DND-41 (cell line): ENCODE measurements at regions not wholly inside any gene's neighbourhood (a gene's known extent, or its start where the extent isn't known, plus 50 kb on each side); places are given as distances from the start of the nearest gene placed in this dataset.
A peak's percentile ranks its signal among the peaks of the same experiment; 100 is the strongest.

Source experiments
- ATAC-seq: fragments of 200-7000 bp; cut with Tn5 transposase; 3 replicates; pipeline ENCODE4 v1.9.1; 2021; ENCODE audit warnings: low read depth; ENCODE audit not compliant: insufficient read depth
- DNase-seq: peaks from one replicate; pipeline ENCODE4 v3.0.0-alpha.2; 2020
- H2AFZ ChIP-seq: 2 replicates; pipeline ENCODE4 v1.6.0; 2012; ENCODE audit warnings: low read depth, low read length
- H3K27ac ChIP-seq: 2 replicates; pipeline ENCODE4 v1.5.1; 2012; ENCODE audit warnings: low read length, inconsistent platforms
- H3K27me3 ChIP-seq: fragments of 200-600 bp; sonication (generic); 2 replicates; pipeline ENCODE4 v1.6.0; 2012; ENCODE audit warnings: low read length, mild to moderate bottlenecking, inconsistent platforms; ENCODE audit not compliant: insufficient read depth, poor library complexity
- H3K36me3 ChIP-seq: 2 replicates; pipeline ENCODE4 v1.5.1; 2012; ENCODE audit warnings: low read length, inconsistent platforms; ENCODE audit not compliant: insufficient read depth
- H3K4me1 ChIP-seq: 2 replicates; pipeline ENCODE4 v1.5.1; 2012; ENCODE audit warnings: mild to moderate bottlenecking, low read length; ENCODE audit not compliant: insufficient read depth
- H3K4me2 ChIP-seq: 2 replicates; pipeline ENCODE4 v1.6.0; 2012; ENCODE audit warnings: mild to moderate bottlenecking, moderate library complexity, low read length, inconsistent platforms; ENCODE audit not compliant: insufficient read depth
- H3K4me3 ChIP-seq, 2 experiments: fragments of 200-600 bp in 1 of 2; shearing (Covaris generic) in 1 of 2; 2 replicates each; pipeline ENCODE4 v1.5.1; 2012 to 2016; ENCODE audit warnings: inconsistent platforms in 2 of 2, low read length in 2 of 2, mild to moderate bottlenecking in 2 of 2, low read depth in 1 of 2, moderate library complexity in 1 of 2
- H3K79me2 ChIP-seq: 2 replicates; pipeline ENCODE4 v1.6.0; 2012; ENCODE audit warnings: low read length, inconsistent platforms; ENCODE audit not compliant: insufficient read depth
- H3K9ac ChIP-seq: 2 replicates; pipeline ENCODE4 v1.6.0; 2012; ENCODE audit warnings: low read depth, mild to moderate bottlenecking, inconsistent platforms, low read length, moderate library complexity
- H3K9me3 ChIP-seq: 2 replicates; pipeline ENCODE4 v1.5.1; 2012; ENCODE audit warnings: low read length, moderate library complexity, mild to moderate bottlenecking, inconsistent platforms; ENCODE audit not compliant: insufficient read depth, severe bottlenecking
- H4K20me1 ChIP-seq: 2 replicates; pipeline ENCODE4 v1.6.0; 2012; ENCODE audit warnings: low read length; ENCODE audit not compliant: insufficient read depth
- EZH2 ChIP-seq: IDR thresholded peaks from 3 replicates; pipeline ENCODE4 v1.6.1; 2012; ENCODE audit warnings: borderline replicate concordance, low read depth, mild to moderate bottlenecking, moderate library complexity, low read length, inconsistent platforms; ENCODE audit not compliant: severe bottlenecking
- TF ChIP-seq, protein P1 (sequence below): IDR thresholded peaks from 2 replicates; pipeline ENCODE4 v1.5.1; 2012; ENCODE audit warnings: borderline replicate concordance, low read length, moderate library complexity, mild to moderate bottlenecking; ENCODE audit not compliant: poor library complexity, severe bottlenecking; ENCODE audit errors: extremely low read depth

DNA sequence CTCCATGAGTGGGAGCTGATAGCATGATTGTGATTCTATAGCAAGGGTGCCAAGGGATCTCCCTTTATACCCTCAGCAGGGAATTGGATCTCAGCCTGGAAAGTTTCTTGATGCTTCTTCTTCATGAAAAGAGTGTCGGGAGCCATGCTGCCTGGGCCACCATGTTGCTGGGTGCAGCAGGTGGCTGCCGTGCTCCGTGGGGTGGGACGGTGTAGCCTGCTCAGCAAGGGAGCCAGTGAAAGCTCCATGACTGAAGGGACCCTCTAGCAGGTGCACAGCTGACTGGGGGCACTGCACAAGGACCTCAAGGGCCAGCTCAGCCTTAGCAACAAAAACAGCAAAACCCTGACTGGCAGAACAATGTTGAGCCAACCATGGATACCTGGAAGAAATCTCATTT is 368.9 kb upstream of the HS6ST1 start:
- H3K79me2 ChIP-seq: no peaks in the 10 kb centered on the region

GRCh38 chr2:128689971-128690370 is 371.3 kb upstream of the HS6ST1 start:
- TF ChIP-seq, protein P1, sequence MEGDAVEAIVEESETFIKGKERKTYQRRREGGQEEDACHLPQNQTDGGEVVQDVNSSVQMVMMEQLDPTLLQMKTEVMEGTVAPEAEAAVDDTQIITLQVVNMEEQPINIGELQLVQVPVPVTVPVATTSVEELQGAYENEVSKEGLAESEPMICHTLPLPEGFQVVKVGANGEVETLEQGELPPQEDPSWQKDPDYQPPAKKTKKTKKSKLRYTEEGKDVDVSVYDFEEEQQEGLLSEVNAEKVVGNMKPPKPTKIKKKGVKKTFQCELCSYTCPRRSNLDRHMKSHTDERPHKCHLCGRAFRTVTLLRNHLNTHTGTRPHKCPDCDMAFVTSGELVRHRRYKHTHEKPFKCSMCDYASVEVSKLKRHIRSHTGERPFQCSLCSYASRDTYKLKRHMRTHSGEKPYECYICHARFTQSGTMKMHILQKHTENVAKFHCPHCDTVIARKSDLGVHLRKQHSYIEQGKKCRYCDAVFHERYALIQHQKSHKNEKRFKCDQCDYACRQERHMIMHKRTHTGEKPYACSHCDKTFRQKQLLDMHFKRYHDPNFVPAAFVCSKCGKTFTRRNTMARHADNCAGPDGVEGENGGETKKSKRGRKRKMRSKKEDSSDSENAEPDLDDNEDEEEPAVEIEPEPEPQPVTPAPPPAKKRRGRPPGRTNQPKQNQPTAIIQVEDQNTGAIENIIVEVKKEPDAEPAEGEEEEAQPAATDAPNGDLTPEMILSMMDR: no peak
- no peak for TF ChIP-seq EZH2
- Histone ChIP-seq H3K27ac (no peak overlapping the region), H3K27me3 (no peaks in the 10 kb centered on the region)

More for the DNA sequence above, 368.9 kb upstream of the HS6ST1 start:
- no peak overlapping the region for H3K4me3 ChIP-seq
- no peak for ATAC-seq
- peak; percentile 47 for DNase-seq
- peak overlapping the region; percentile 85 for H3K27ac ChIP-seq
- H3K9ac ChIP-seq: no peak overlapping the region
- H4K20me1 ChIP-seq: peaks cover 5% of the 10 kb centered on the region
- H3K36me3 ChIP-seq: no peaks in the 10 kb centered on the region
- no peak overlapping the region for H3K4me2 ChIP-seq
- no peak overlapping the region for H2AFZ ChIP-seq
- TF ChIP-seq, protein P1: no peak
- no peak for TF ChIP-seq EZH2
- H3K27me3 ChIP-seq: no peaks in the 10 kb centered on the region
- H3K4me1 ChIP-seq: peaks cover 46% of the 10 kb centered on the region
- H3K9me3 ChIP-seq: no peaks in the 10 kb centered on the region

GRCh38 chr2:128690431-128690830 is 371.8 kb upstream of the HS6ST1 start:
- Histone ChIP-seq H3K4me1 (peaks cover 42% of the 10 kb centered on the region), H3K9me3 (no peaks in the 10 kb centered on the region), H3K36me3 (no peaks in the 10 kb centered on the region), H3K4me3 (no peak overlapping the region), H3K79me2 (no peaks in the 10 kb centered on the region), H4K20me1 (peaks cover 5% of the 10 kb centered on the region), H3K27me3 (no peaks in the 10 kb centered on the region), H2AFZ (no peak overlapping the region), H3K27ac (no peak overlapping the region), H3K4me2 (no peak overlapping the region), H3K9ac (no peak overlapping the region)
- ATAC-seq (no peak), DNase-seq (no peak)
- TF ChIP-seq, protein P1: no peak
- TF ChIP-seq EZH2: no peak

More at GRCh38 chr2:128689971-128690370, 371.3 kb upstream of the HS6ST1 start:
- Histone ChIP-seq H3K9ac (no peak overlapping the region), H3K4me1 (peaks cover 46% of the 10 kb centered on the region), H3K4me3 (no peak overlapping the region), H3K4me2 (no peak overlapping the region), H3K9me3 (no peaks in the 10 kb centered on the region), H3K79me2 (no peaks in the 10 kb centered on the region), H3K36me3 (no peaks in the 10 kb centered on the region), H4K20me1 (peaks cover 5% of the 10 kb centered on the region), H2AFZ (no peak overlapping the region)
- ATAC-seq (no peak), DNase-seq (no peak)

DNA sequence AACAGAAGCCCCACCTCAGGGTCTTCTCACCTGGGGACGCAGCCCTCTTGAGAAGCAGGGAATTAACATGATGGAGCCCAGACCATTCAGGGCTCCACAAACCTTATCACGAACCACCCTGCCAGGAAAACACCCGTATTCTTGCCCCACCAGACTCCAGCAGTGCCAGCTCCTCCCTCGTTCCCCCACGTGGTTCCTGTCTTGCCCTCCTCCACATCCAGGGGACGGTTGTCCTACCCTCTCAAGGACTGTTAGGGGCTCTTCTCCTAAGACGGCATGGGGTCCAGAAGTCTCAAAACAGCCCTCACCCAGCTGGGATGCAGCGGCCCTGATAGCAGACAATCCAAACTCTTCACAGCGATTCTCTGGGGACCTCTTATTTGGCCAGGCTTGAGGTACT is 372.2 kb upstream of the HS6ST1 start:
- peaks cover 38% of the 10 kb centered on the region for H3K4me1 ChIP-seq
- no peaks in the 10 kb centered on the region for H3K36me3 ChIP-seq
- ATAC-seq (no peak), DNase-seq (no peak)
- no peak overlapping the region for H3K9ac ChIP-seq
- no peak overlapping the region for H3K27ac ChIP-seq
- no peak overlapping the region for H3K4me3 ChIP-seq
- H3K79me2 ChIP-seq: no peaks in the 10 kb centered on the region
- H3K9me3 ChIP-seq: no peaks in the 10 kb centered on the region
- no peak for TF ChIP-seq EZH2
- TF ChIP-seq, protein P1: no peak
- no peak overlapping the region for H2AFZ ChIP-seq
- H3K4me2 ChIP-seq: no peak overlapping the region
- no peaks in the 10 kb centered on the region for H3K27me3 ChIP-seq
- H4K20me1 ChIP-seq: peaks cover 2% of the 10 kb centered on the region
